HCT116 (cell line): ENCODE measurements at regions not wholly inside any gene's neighbourhood (a gene's known extent, or its start where the extent isn't known, plus 50 kb on each side); places are given as distances from the start of the nearest gene placed in this dataset.

Experiments used
- ATAC-seq: fragments of 200-7000 bp; cut with Tn5 transposase; 2 replicates; pipeline ENCODE4 v1.9.1; 2020; ENCODE audit warnings: mild to moderate bottlenecking, moderate library complexity
- BruUV-seq: library from RNA; stranded (reverse); fragments of 400-500 nt; replicated peaks from 2 replicates; lab custom pipeline; 2021; lab: Mats Ljungman, UMichigan
- CTCF ChIA-PET: fragments of 300-600 bp; sonication (Branson Sonifier 250); formaldehyde crosslinking; loops from one replicate; lab custom pipeline; 2021; ENCODE audit warnings: antibody characterized with exemption; lab: Charles Lee
- POLR2A ChIA-PET: fragments of 300-600, 350-600 bp; sonication (Branson Sonifier 250); formaldehyde crosslinking; loops from one replicate; lab custom pipeline; 2021; ENCODE audit warnings: antibody characterized with exemption; lab: Charles Lee
- RAD21 ChIA-PET, 2 experiments: fragments of 300-600 bp; sonication (Branson Sonifier 250); formaldehyde crosslinking; loops; one replicate each; lab custom pipeline; 2023; ENCODE audit warnings: low total read pairs in 2 of 2; ENCODE audit not compliant: uncharacterized antibody in 2 of 2, unreplicated experiment in 2 of 2, low non-redundant PET in 1 of 2; lab: Charles Lee
- DNase-seq: peaks from one replicate; pipeline ENCODE4 v3.0.0-alpha.2; 2010; ENCODE audit warnings: low read depth, low spot score
- H2AFZ ChIP-seq: fragments of 200-600 bp; shearing (Covaris generic), sonication (generic); 2 replicates; pipeline ENCODE4 v1.6.1; 2017; ENCODE audit warnings: low read depth, mixed run types, mixed read lengths, antibody characterized with exemption, low read length; ENCODE audit not compliant: poor library complexity, severe bottlenecking
- H3K27ac ChIP-seq: 2 replicates; pipeline ENCODE4 v1.5.1; 2012; ENCODE audit warnings: low read depth, low read length
- H3K27me3 ChIP-seq: fragments of 200-600 bp; sonication (generic); 2 replicates; pipeline ENCODE4 v1.6.1; 2016; ENCODE audit warnings: mixed run types, low read length, mixed read lengths; ENCODE audit not compliant: insufficient read depth
- H3K36me3 ChIP-seq, 2 experiments: fragments of 200-500 bp in 1 of 2; fragments of 200-600 bp in 1 of 2; sonication (Bioruptor generic) in 1 of 2; sonication (generic) in 1 of 2; 2 replicates each; pipeline versions ENCODE4 v1.5.1 to v1.6.1; 2014 to 2016; ENCODE audit warnings: low read length in 2 of 2, inconsistent platforms in 1 of 2, mixed read lengths in 1 of 2, mixed run types in 1 of 2; ENCODE audit not compliant: insufficient read depth in 2 of 2, control insufficient read depth in 1 of 2
- H3K4me1 ChIP-seq, 2 experiments: fragments of 200-600 bp in 1 of 2; sonication (generic) in 1 of 2; 2 replicates each; pipeline versions ENCODE4 v1.5.1 to v1.6.1; 2012 to 2017; ENCODE audit warnings: low read length in 2 of 2, inconsistent platforms in 1 of 2, mild to moderate bottlenecking in 1 of 2, mixed read lengths in 1 of 2, mixed run types in 1 of 2, moderate library complexity in 1 of 2; ENCODE audit not compliant: insufficient read depth in 2 of 2, control insufficient read depth in 1 of 2
- H3K4me2 ChIP-seq: fragments of 200-600 bp; sonication (generic); 2 replicates; pipeline ENCODE4 v1.6.1; 2017; ENCODE audit warnings: mixed run types, low read length, mixed read lengths
- H3K4me3 ChIP-seq, 2 experiments: fragments of 200-600 bp in 1 of 2; sonication (generic) in 1 of 2; replicated peaks in 1 of 2; 2 replicates each; pipeline ENCODE4 v1.5.1; 2011 to 2016; ENCODE audit warnings: low read length in 2 of 2, control low read depth in 1 of 2, low read depth in 1 of 2, mild to moderate bottlenecking in 1 of 2, mixed read lengths in 1 of 2, mixed run types in 1 of 2
- H3K79me2 ChIP-seq: fragments of 200-600 bp; sonication (generic); 2 replicates; pipeline ENCODE4 v1.6.1; 2017; ENCODE audit warnings: mild to moderate bottlenecking, mixed run types, low read length, moderate library complexity, mixed read lengths; ENCODE audit not compliant: insufficient read depth
- H3K9ac ChIP-seq: fragments of 200-600 bp; sonication (generic); 2 replicates; pipeline ENCODE4 v1.6.1; 2016; ENCODE audit warnings: low read length, mixed read lengths
- H3K9me2 ChIP-seq: fragments of 200-600 bp; sonication (generic), shearing (Covaris generic); 2 replicates; pipeline ENCODE4 v1.6.1; 2017; ENCODE audit warnings: mixed run types, mild to moderate bottlenecking, moderate library complexity; ENCODE audit not compliant: insufficient read depth
- H3K9me3 ChIP-seq, 2 experiments: fragments of 200-500 bp in 1 of 2; fragments of 200-600 bp in 1 of 2; sonication (Bioruptor generic) in 1 of 2; sonication (generic) in 1 of 2; 2 replicates each; pipeline ENCODE4 v1.6.1; 2014 to 2017; ENCODE audit warnings: low read length in 2 of 2, mixed read lengths in 2 of 2, inconsistent platforms in 1 of 2, low read depth in 1 of 2, mild to moderate bottlenecking in 1 of 2, mixed run types in 1 of 2, moderate library complexity in 1 of 2; ENCODE audit not compliant: control insufficient read depth in 1 of 2, insufficient read depth in 1 of 2
- H4K20me1 ChIP-seq: fragments of 200-600 bp; sonication (generic), shearing (Covaris generic); 2 replicates; pipeline ENCODE4 v1.6.1; 2017; ENCODE audit warnings: mixed run types, mild to moderate bottlenecking, moderate library complexity; ENCODE audit not compliant: insufficient read depth
- CEBPB ChIP-seq: IDR thresholded peaks from 2 replicates; pipeline ENCODE4 v1.6.1; 2012; ENCODE audit warnings: low read depth
- EGR1 ChIP-seq: IDR thresholded peaks from 2 replicates; pipeline ENCODE4 v1.6.1; 2012; ENCODE audit warnings: low read depth
- JUND ChIP-seq: IDR thresholded peaks from 2 replicates; pipeline ENCODE4 v1.6.1; 2012
- SIN3A ChIP-seq: IDR thresholded peaks from 2 replicates; pipeline ENCODE4 v1.6.1; 2012; ENCODE audit warnings: low read depth
- TCF7L2 ChIP-seq: IDR thresholded peaks from 2 replicates; pipeline ENCODE4 v1.7.0; 2011; ENCODE audit warnings: borderline replicate concordance, inconsistent platforms; ENCODE audit not compliant: insufficient read depth, insufficient read length; ENCODE audit errors: extremely low read depth
- YY1 ChIP-seq: IDR thresholded peaks from 2 replicates; pipeline ENCODE4 v1.6.1; 2011; ENCODE audit warnings: low read length, low read depth, moderate library complexity, mild to moderate bottlenecking; ENCODE audit not compliant: insufficient replicate concordance; ENCODE audit errors: extremely low read depth
- ZFX ChIP-seq: fragments of 450-650 bp; IDR thresholded peaks from 2 replicates; pipeline ENCODE4 v1.6.1; 2017
- ZNF274 ChIP-seq: fragments of 200-500 bp; sonication (Bioruptor generic); IDR thresholded peaks from 2 replicates; pipeline ENCODE4 v1.6.1; 2014; ENCODE audit warnings: mild to moderate bottlenecking, low read depth, low read length, inconsistent platforms
- intact Hi-C: fragments of 100-400 bp; cut with micrococcal nuclease; formaldehyde crosslinking; loops from 2 replicates; pipeline ENCODE4 v1.10.0; 2022
- TF ChIP-seq, protein P1 (sequence below): IDR thresholded peaks from 2 replicates; pipeline ENCODE4 v1.6.1; 2011; ENCODE audit warnings: mild to moderate bottlenecking, low read length, moderate library complexity; ENCODE audit not compliant: insufficient replicate concordance; ENCODE audit errors: extremely low read depth
- TF ChIP-seq, protein P2 (sequence below): IDR thresholded peaks from 2 replicates; pipeline ENCODE4 v1.6.1; 2012; ENCODE audit warnings: low read depth

DNA sequence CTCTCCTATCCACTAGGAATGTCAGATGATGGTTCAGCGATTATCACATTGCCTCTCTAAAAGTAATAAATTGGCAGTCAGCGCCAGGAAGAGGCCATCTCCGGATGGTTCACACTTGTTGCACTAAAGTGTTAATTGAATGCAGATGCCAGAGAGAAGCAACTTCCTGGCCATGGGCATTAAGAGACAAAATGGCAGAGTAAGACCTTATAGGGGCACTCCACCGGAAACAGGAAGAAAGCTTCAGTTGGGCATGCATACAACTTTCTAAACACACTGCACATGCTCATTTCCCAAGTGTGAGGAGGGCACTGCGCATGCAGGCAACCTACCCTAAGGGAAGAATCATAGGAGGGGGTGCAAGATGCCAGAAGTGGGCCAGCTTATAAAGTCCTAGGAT lies 71.7 kb upstream of the AUTS2 start (continued):
- TF ChIP-seq, protein P1, sequence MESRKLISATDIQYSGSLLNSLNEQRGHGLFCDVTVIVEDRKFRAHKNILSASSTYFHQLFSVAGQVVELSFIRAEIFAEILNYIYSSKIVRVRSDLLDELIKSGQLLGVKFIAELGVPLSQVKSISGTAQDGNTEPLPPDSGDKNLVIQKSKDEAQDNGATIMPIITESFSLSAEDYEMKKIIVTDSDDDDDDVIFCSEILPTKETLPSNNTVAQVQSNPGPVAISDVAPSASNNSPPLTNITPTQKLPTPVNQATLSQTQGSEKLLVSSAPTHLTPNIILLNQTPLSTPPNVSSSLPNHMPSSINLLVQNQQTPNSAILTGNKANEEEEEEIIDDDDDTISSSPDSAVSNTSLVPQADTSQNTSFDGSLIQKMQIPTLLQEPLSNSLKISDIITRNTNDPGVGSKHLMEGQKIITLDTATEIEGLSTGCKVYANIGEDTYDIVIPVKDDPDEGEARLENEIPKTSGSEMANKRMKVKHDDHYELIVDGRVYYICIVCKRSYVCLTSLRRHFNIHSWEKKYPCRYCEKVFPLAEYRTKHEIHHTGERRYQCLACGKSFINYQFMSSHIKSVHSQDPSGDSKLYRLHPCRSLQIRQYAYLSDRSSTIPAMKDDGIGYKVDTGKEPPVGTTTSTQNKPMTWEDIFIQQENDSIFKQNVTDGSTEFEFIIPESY, result no peak
- TF ChIP-seq CEBPB (no peak), YY1 (no peak), TCF7L2 (no peak)

DNA sequence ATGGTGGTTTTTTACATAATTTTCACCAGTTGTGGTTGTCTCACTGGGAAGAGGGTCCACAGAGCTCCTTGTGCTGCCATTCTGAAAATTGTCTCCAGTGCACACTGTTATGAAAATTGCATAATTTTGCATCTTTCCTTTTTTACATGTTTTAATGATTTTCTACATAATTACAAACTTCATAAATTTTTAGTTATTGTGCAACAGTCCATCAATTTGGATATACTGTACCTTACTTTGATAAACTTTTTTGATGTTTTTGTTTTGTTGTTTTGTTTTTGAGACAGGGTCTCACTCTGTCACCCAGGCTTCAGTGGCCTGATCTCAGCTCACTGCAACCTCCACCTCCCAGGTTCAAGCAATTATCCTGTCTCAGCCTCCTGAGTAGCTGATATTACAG lies 70.6 kb upstream of the AUTS2 start:
- no peaks in the 10 kb centered on the region for H3K9me2 ChIP-seq
- CTCF ChIA-PET, result no interaction called here

More for the DNA sequence above, 70.6 kb upstream of the AUTS2 start:
- RAD21 ChIA-PET, result no interaction called here
- H3K9me3 ChIP-seq, result peaks cover 0 to 8% of the 10 kb centered on the region in 2 experiments; a peak in 2 of 4 replicates
- H3K4me3 ChIP-seq, result no peak overlapping the region
- intact Hi-C loops, result no loop called here
- no peaks in the 10 kb centered on the region for H3K79me2 ChIP-seq
- DNase-seq (no peak), ATAC-seq (no peak)
- no peak overlapping the region for H3K9ac ChIP-seq
- H3K4me1 ChIP-seq, result no peaks in the 10 kb centered on the region
- POLR2A ChIA-PET, result no interaction called here
- no peaks in the 10 kb centered on the region for H3K36me3 ChIP-seq
- BruUV-seq, result no TSS peak
- H3K27me3 ChIP-seq, result no peaks in the 10 kb centered on the region
- no peak overlapping the region for H2AFZ ChIP-seq
- no peak overlapping the region for H3K27ac ChIP-seq
- TF ChIP-seq, protein P2, sequence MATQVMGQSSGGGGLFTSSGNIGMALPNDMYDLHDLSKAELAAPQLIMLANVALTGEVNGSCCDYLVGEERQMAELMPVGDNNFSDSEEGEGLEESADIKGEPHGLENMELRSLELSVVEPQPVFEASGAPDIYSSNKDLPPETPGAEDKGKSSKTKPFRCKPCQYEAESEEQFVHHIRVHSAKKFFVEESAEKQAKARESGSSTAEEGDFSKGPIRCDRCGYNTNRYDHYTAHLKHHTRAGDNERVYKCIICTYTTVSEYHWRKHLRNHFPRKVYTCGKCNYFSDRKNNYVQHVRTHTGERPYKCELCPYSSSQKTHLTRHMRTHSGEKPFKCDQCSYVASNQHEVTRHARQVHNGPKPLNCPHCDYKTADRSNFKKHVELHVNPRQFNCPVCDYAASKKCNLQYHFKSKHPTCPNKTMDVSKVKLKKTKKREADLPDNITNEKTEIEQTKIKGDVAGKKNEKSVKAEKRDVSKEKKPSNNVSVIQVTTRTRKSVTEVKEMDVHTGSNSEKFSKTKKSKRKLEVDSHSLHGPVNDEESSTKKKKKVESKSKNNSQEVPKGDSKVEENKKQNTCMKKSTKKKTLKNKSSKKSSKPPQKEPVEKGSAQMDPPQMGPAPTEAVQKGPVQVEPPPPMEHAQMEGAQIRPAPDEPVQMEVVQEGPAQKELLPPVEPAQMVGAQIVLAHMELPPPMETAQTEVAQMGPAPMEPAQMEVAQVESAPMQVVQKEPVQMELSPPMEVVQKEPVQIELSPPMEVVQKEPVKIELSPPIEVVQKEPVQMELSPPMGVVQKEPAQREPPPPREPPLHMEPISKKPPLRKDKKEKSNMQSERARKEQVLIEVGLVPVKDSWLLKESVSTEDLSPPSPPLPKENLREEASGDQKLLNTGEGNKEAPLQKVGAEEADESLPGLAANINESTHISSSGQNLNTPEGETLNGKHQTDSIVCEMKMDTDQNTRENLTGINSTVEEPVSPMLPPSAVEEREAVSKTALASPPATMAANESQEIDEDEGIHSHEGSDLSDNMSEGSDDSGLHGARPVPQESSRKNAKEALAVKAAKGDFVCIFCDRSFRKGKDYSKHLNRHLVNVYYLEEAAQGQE, result no peak
- TF ChIP-seq SIN3A (no peak), ZNF274 (no peak), JUND (no peak), ZFX (no peak), EGR1 (no peak)
- H4K20me1 ChIP-seq, result no peaks in the 10 kb centered on the region
- H3K4me2 ChIP-seq, result no peak overlapping the region
